ENCODE measurements at regions not wholly inside any gene's neighbourhood (a gene's known extent, or its start where the extent isn't known, plus 50 kb on each side); places are given as distances from the start of the nearest gene placed in this dataset.

- no peak overlapping the region for H3K4me3 Mint-ChIP-seq
- no peak for DNase-seq
- no peaks in the 10 kb centered on the region for H3K4me1 Mint-ChIP-seq (ENCODE audit: low read depth)
- no peaks in the 10 kb centered on the region for H3K36me3 Mint-ChIP-seq (ENCODE audit: low read depth)
- H3K9me3 Mint-ChIP-seq, result no peaks in the 10 kb centered on the region
- H3K27ac Mint-ChIP-seq, result no peak overlapping the region
- H3K27me3 Mint-ChIP-seq, result peaks cover 29% of the 10 kb centered on the region
Measured at GRCh38 chr6:148082696-148083095, 259.9 kb upstream of the SASH1 start.

- Mint-ChIP-seq H3K4me1 (ENCODE audit: low read depth) (no peaks in the 10 kb centered on the region), H3K27me3 (peaks cover 22% of the 10 kb centered on the region), H3K4me3 (no peak overlapping the region), H3K9me3 (peaks cover 9% of the 10 kb centered on the region), H3K36me3 (ENCODE audit: low read depth) (no peaks in the 10 kb centered on the region), H3K27ac (no peak overlapping the region)
- DNase-seq, result no peak
Measured at GRCh38 chr6:148085631-148086331, 256.9 kb upstream of the SASH1 start.

- DNase-seq, result no peak
- Mint-ChIP-seq H3K27ac (no peak overlapping the region), H3K9me3 (peaks cover 11% of the 10 kb centered on the region), H3K4me1 (ENCODE audit: low read depth) (no peaks in the 10 kb centered on the region), H3K36me3 (ENCODE audit: low read depth) (no peaks in the 10 kb centered on the region), H3K27me3 (peaks cover 16% of the 10 kb centered on the region), H3K4me3 (no peak overlapping the region)
Measured at GRCh38 chr6:148086386-148086785, 256.3 kb upstream of the SASH1 start.

- no peak for DNase-seq
- H3K36me3 Mint-ChIP-seq (ENCODE audit: low read depth), result no peaks in the 10 kb centered on the region
- H3K27me3 Mint-ChIP-seq, result peaks cover 15% of the 10 kb centered on the region
- H3K9me3 Mint-ChIP-seq, result peaks cover 11% of the 10 kb centered on the region
- no peaks in the 10 kb centered on the region for H3K4me1 Mint-ChIP-seq (ENCODE audit: low read depth)
- no peak overlapping the region for H3K27ac Mint-ChIP-seq
- no peak overlapping the region for H3K4me3 Mint-ChIP-seq
Measured at GRCh38 chr6:148086843-148087242, 255.8 kb upstream of the SASH1 start.

- Mint-ChIP-seq H3K36me3 (ENCODE audit: low read depth) (no peaks in the 10 kb centered on the region), H3K4me3 (no peak overlapping the region), H3K27me3 (peaks cover 10% of the 10 kb centered on the region), H3K27ac (no peak overlapping the region), H3K9me3 (peaks cover 11% of the 10 kb centered on the region), H3K4me1 (ENCODE audit: low read depth) (no peaks in the 10 kb centered on the region)
- DNase-seq, result no peak
Measured at GRCh38 chr6:148087659-148088058, 255.0 kb upstream of the SASH1 start.

GRCh38 chr6:148090326-148090725 lies 252.3 kb upstream of the SASH1 start:
- H3K4me1 Mint-ChIP-seq (ENCODE audit: low read depth), result no peaks in the 10 kb centered on the region
- DNase-seq, result no peak
- H3K9me3 Mint-ChIP-seq, result peaks cover 11% of the 10 kb centered on the region
- no peak overlapping the region for H3K27ac Mint-ChIP-seq
- H3K4me3 Mint-ChIP-seq, result no peak overlapping the region
- peaks cover 6% of the 10 kb centered on the region for H3K27me3 Mint-ChIP-seq
- H3K36me3 Mint-ChIP-seq (ENCODE audit: low read depth), result no peaks in the 10 kb centered on the region

- Mint-ChIP-seq H3K4me3 (no peak overlapping the region), H3K4me1 (ENCODE audit: low read depth) (no peaks in the 10 kb centered on the region), H3K9me3 (peaks cover 11% of the 10 kb centered on the region)
Measured at GRCh38 chr6:148091394-148091793, 251.2 kb upstream of the SASH1 start.

GRCh38 chr6:148103436-148103835 lies 239.2 kb upstream of the SASH1 start:
- Mint-ChIP-seq H3K9me3 (no peaks in the 10 kb centered on the region), H3K27me3 (peaks cover 5% of the 10 kb centered on the region), H3K27ac (no peak overlapping the region), H3K36me3 (ENCODE audit: low read depth) (no peaks in the 10 kb centered on the region), H3K4me3 (no peak overlapping the region), H3K4me1 (ENCODE audit: low read depth) (no peaks in the 10 kb centered on the region)
- DNase-seq, result no peak

More at GRCh38 chr6:148091394-148091793, 251.2 kb upstream of the SASH1 start:
- no peaks in the 10 kb centered on the region for H3K36me3 Mint-ChIP-seq (ENCODE audit: low read depth)
- no peak for DNase-seq
- no peak overlapping the region for H3K27ac Mint-ChIP-seq
- H3K27me3 Mint-ChIP-seq, result peaks cover 6% of the 10 kb centered on the region

GRCh38 chr6:148104131-148104530 lies 238.5 kb upstream of the SASH1 start:
- Mint-ChIP-seq H3K4me1 (ENCODE audit: low read depth) (no peaks in the 10 kb centered on the region), H3K9me3 (no peaks in the 10 kb centered on the region), H3K4me3 (no peak overlapping the region), H3K36me3 (ENCODE audit: low read depth) (no peaks in the 10 kb centered on the region), H3K27me3 (peaks cover 5% of the 10 kb centered on the region), H3K27ac (no peak overlapping the region)
- DNase-seq, result no peak

GRCh38 chr6:148105695-148106094 lies 236.9 kb upstream of the SASH1 start:
- Mint-ChIP-seq H3K36me3 (ENCODE audit: low read depth) (no peaks in the 10 kb centered on the region), H3K27ac (no peak overlapping the region), H3K4me1 (ENCODE audit: low read depth) (no peaks in the 10 kb centered on the region), H3K27me3 (peaks cover 11% of the 10 kb centered on the region), H3K9me3 (no peaks in the 10 kb centered on the region), H3K4me3 (no peak overlapping the region)
- DNase-seq, result no peak

- DNase-seq, result no peak
- H3K9me3 Mint-ChIP-seq, result no peaks in the 10 kb centered on the region
- H3K27ac Mint-ChIP-seq, result no peak overlapping the region
- H3K27me3 Mint-ChIP-seq, result peaks cover 11% of the 10 kb centered on the region
- no peak overlapping the region for H3K4me3 Mint-ChIP-seq
- peaks cover 2% of the 10 kb centered on the region for H3K4me1 Mint-ChIP-seq (ENCODE audit: low read depth)
- no peaks in the 10 kb centered on the region for H3K36me3 Mint-ChIP-seq (ENCODE audit: low read depth)
Measured at GRCh38 chr6:148107911-148108310, 234.7 kb upstream of the SASH1 start.

- peaks cover 9% of the 10 kb centered on the region for H3K27me3 Mint-ChIP-seq
- peaks cover 2% of the 10 kb centered on the region for H3K4me1 Mint-ChIP-seq (ENCODE audit: low read depth)
- H3K9me3 Mint-ChIP-seq, result no peaks in the 10 kb centered on the region
- no peak overlapping the region for H3K4me3 Mint-ChIP-seq
- no peak for DNase-seq
- H3K36me3 Mint-ChIP-seq (ENCODE audit: low read depth), result no peaks in the 10 kb centered on the region
- H3K27ac Mint-ChIP-seq, result no peak overlapping the region
Measured at GRCh38 chr6:148109732-148110131, 232.9 kb upstream of the SASH1 start.

- no peak for DNase-seq
- H3K36me3 Mint-ChIP-seq (ENCODE audit: low read depth), result no peaks in the 10 kb centered on the region
- peaks cover 2% of the 10 kb centered on the region for H3K4me1 Mint-ChIP-seq (ENCODE audit: low read depth)
- no peaks in the 10 kb centered on the region for H3K9me3 Mint-ChIP-seq
- peaks cover 9% of the 10 kb centered on the region for H3K27me3 Mint-ChIP-seq
- no peak overlapping the region for H3K27ac Mint-ChIP-seq
- H3K4me3 Mint-ChIP-seq, result no peak overlapping the region
Measured at GRCh38 chr6:148110925-148111324, 231.7 kb upstream of the SASH1 start.

GRCh38 chr6:148112851-148113319 lies 229.8 kb upstream of the SASH1 start:
- Mint-ChIP-seq H3K4me3 (no peak overlapping the region), H3K4me1 (ENCODE audit: low read depth) (peaks cover 2% of the 10 kb centered on the region), H3K9me3 (no peaks in the 10 kb centered on the region), H3K27ac (no peak overlapping the region), H3K27me3 (peaks cover 9% of the 10 kb centered on the region), H3K36me3 (ENCODE audit: low read depth) (no peaks in the 10 kb centered on the region)
- no peak for DNase-seq

- Mint-ChIP-seq H3K9me3 (no peaks in the 10 kb centered on the region), H3K27ac (no peak overlapping the region), H3K4me1 (ENCODE audit: low read depth) (peaks cover 2% of the 10 kb centered on the region), H3K36me3 (ENCODE audit: low read depth) (no peaks in the 10 kb centered on the region), H3K27me3 (no peaks in the 10 kb centered on the region), H3K4me3 (no peak overlapping the region)
- DNase-seq, result no peak
Measured at GRCh38 chr6:148116001-148116400, 226.6 kb upstream of the SASH1 start.

GRCh38 chr6:148118244-148118643 lies 224.4 kb upstream of the SASH1 start:
- Mint-ChIP-seq H3K9me3 (no peaks in the 10 kb centered on the region), H3K27me3 (no peaks in the 10 kb centered on the region), H3K27ac (no peak overlapping the region), H3K4me3 (no peak overlapping the region), H3K36me3 (ENCODE audit: low read depth) (no peaks in the 10 kb centered on the region), H3K4me1 (ENCODE audit: low read depth) (no peaks in the 10 kb centered on the region)
- DNase-seq, result no peak
